ENCODE measurements at regions not wholly inside any gene's neighbourhood (a gene's known extent, or its start where the extent isn't known, plus 50 kb on each side); places are given as distances from the start of the nearest gene placed in this dataset.

GRCh38 chr6:163671791-163672190, 257.3 kb downstream of the QKI start:
- TF ChIP-seq FOXK2 (IDR thresholded peaks at IDR 0.05), result no peak
- no peak for TF ChIP-seq SP1 (IDR thresholded peaks at IDR 0.05)
- no peak for TF ChIP-seq L3MBTL2 (conservative IDR thresholded peaks at IDR 0.05)
- TF ChIP-seq LEF1 (IDR thresholded peaks at IDR 0.05; ENCODE audit: borderline replicate concordance), result no peak
- no peak for TF ChIP-seq PKNOX1 (IDR thresholded peaks at IDR 0.05)
- TF ChIP-seq ARNT (IDR thresholded peaks at IDR 0.05), result no peak
- TF ChIP-seq ELF4 (IDR thresholded peaks at IDR 0.05), result no peak
- no peak for TF ChIP-seq SUZ12 (IDR thresholded peaks at IDR 0.05)
- TF ChIP-seq FOXM1 (IDR thresholded peaks at IDR 0.05; ENCODE audit: borderline replicate concordance), result no peak
- no peak for TF ChIP-seq FOXA1 (IDR thresholded peaks at IDR 0.05)
- no peak for TF ChIP-seq NFRKB (IDR thresholded peaks at IDR 0.05)
- TF ChIP-seq CTBP1 (IDR thresholded peaks at IDR 0.05; ENCODE audit: borderline replicate concordance), result no peak
- TF ChIP-seq ZNF384 (IDR thresholded peaks at IDR 0.05), result no peak

All from HEK293T (cell line).